ENCODE measurements at regions not wholly inside any gene's neighbourhood (a gene's known extent, or its start where the extent isn't known, plus 50 kb on each side); places are given as distances from the start of the nearest gene placed in this dataset.

DNA sequence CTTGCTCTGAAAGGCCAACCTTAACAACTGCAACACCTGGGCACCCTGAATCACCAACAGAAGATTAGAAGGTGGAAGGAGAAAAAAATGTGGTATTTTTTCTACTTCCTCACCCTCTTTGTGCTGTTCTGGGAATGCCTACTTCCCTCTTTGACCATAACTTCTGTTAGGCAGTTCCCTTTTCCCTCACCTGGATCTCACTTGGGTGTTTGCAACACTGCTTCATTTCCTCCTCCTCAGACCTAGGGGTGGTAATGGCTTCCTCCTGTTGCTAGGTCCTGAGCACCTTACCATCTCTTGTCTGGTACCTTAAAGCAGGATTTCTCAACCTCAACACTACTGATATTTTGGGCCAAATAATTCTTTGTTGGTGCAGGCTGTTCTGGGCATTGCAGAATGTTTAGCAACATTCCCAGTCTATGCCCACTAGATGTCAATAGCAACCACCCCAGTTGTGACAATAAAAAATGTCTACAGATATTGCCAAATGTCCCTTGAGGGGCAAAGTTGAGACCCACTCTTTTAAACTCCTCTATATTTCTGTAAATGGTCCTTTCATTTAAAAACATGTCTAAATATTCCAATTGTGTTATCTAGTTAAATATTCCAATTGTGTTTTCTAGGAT, 300.0 kb upstream of the VLDLR start:
- H3K4me1 ChIP-seq, result no peaks in the 10 kb centered on the region
- no peak overlapping the region for H3K4me3 ChIP-seq
- intact Hi-C loops (cut with DNase I; ENCODE audit: low total_unique reads), result no loop called here
- TF ChIP-seq, protein P1, sequence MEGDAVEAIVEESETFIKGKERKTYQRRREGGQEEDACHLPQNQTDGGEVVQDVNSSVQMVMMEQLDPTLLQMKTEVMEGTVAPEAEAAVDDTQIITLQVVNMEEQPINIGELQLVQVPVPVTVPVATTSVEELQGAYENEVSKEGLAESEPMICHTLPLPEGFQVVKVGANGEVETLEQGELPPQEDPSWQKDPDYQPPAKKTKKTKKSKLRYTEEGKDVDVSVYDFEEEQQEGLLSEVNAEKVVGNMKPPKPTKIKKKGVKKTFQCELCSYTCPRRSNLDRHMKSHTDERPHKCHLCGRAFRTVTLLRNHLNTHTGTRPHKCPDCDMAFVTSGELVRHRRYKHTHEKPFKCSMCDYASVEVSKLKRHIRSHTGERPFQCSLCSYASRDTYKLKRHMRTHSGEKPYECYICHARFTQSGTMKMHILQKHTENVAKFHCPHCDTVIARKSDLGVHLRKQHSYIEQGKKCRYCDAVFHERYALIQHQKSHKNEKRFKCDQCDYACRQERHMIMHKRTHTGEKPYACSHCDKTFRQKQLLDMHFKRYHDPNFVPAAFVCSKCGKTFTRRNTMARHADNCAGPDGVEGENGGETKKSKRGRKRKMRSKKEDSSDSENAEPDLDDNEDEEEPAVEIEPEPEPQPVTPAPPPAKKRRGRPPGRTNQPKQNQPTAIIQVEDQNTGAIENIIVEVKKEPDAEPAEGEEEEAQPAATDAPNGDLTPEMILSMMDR (IDR thresholded peaks at IDR 0.05), result peak; percentile 32 to 43
- H3K27ac ChIP-seq, result no peak overlapping the region
- no peaks in the 10 kb centered on the region for H3K36me3 ChIP-seq
- no peaks in the 10 kb centered on the region for H3K27me3 ChIP-seq
- no peak for DNase-seq
- no peaks in the 10 kb centered on the region for H3K9me3 ChIP-seq

DNA sequence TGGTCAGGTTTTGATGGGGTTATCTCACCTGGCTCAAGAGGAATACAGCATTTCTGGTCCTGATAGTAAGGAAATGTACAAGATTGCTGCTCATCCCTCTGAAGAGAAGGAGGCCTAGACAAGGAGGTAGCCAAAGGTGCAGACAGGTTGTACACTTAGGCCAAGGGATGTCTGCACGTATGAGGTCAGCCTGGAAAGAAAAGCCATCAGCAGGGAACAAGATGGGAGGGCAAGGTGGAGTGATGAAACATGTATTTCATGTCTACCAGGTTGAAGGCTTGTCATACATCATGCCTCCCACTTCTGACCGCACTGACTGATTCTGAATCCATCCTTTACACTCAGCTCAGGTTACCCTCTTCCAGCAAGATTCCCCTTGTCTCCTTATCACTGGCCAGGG, 296.8 kb upstream of the VLDLR start:
- Histone ChIP-seq H3K4me1 (no peaks in the 10 kb centered on the region), H3K4me3 (no peak overlapping the region), H3K9me3 (no peaks in the 10 kb centered on the region), H3K27me3 (no peaks in the 10 kb centered on the region), H3K27ac (no peak overlapping the region), H3K36me3 (no peaks in the 10 kb centered on the region)
- no peak for DNase-seq
- intact Hi-C loops (cut with DNase I; ENCODE audit: low total_unique reads), result no loop called here
- TF ChIP-seq, protein P1 (IDR thresholded peaks at IDR 0.05), result no peak

DNA sequence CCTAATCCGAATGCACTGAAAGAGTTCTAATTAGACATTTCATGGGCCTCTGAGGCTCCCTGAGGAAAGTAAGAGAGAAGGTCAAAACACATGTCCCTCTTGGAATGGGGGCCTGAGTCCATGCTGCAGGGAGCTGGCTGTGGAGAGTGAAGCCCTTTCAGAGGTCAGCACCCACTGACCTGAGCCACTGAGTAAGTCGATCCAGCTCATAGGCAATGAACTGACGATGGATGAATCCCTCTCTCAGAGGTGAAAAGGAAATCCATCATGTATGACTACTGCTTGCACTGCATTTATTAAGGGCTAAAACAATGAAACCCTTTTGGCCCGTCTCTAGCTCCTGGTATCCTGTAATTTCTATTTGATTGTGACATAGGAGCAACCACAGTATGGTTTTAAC, 288.9 kb upstream of the VLDLR start:
- H3K9me3 ChIP-seq, result no peaks in the 10 kb centered on the region
- TF ChIP-seq, protein P1 (IDR thresholded peaks at IDR 0.05), result no peak
- no peak overlapping the region for H3K27ac ChIP-seq
- intact Hi-C loops (cut with DNase I; ENCODE audit: low total_unique reads), result no loop called here
- no peak overlapping the region for H3K4me3 ChIP-seq
- DNase-seq, result no peak
- no peaks in the 10 kb centered on the region for H3K27me3 ChIP-seq
- no peaks in the 10 kb centered on the region for H3K36me3 ChIP-seq
- no peaks in the 10 kb centered on the region for H3K4me1 ChIP-seq

DNA sequence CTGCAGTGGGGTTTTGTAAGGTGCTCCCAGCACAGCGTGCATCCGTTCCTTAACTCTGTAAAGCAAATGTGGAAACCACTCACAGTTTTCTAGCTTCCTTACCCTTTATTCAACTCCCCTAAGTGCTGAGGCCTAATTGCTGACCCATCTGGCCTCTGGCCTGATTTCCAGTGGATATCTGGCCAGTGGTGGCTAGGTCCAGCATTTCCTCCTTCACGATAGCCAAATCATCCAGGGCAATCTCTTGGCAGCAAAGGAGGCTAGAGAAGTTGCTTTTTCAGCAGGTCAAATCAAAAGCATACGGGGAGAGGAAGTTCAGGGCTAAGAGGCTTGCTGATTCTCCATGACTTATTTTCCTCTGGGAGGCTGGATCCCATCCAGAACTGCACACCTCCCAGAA, 286.3 kb upstream of the VLDLR start:
- Histone ChIP-seq H3K4me1 (no peaks in the 10 kb centered on the region), H3K36me3 (no peaks in the 10 kb centered on the region), H3K4me3 (no peak overlapping the region), H3K27ac (no peak overlapping the region), H3K9me3 (no peaks in the 10 kb centered on the region), H3K27me3 (no peaks in the 10 kb centered on the region)
- intact Hi-C loops (cut with DNase I; ENCODE audit: low total_unique reads), result no loop called here
- TF ChIP-seq, protein P1 (IDR thresholded peaks at IDR 0.05), result no peak
- DNase-seq, result no peak

DNA sequence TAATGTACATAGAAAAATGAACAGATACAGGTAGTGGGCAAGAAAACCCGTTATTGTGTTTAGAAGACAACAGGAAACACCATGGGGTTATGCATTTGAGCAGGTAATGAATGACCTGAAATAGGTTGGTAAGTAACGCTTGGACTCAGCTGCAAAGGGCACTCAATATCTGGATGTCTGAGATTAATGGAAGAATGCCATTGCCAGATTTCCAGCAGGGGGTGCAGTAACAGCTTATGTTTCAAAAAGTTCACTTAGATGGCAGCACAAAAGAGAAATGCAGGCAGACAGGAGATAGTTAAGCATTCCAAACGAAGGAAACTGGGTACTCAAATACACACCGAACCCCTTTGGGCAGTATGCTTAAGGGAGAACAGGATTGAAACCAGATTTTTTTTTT, 285.5 kb upstream of the VLDLR start:
- Histone ChIP-seq H3K4me1 (no peaks in the 10 kb centered on the region), H3K27me3 (no peaks in the 10 kb centered on the region), H3K9me3 (no peaks in the 10 kb centered on the region), H3K36me3 (no peaks in the 10 kb centered on the region), H3K27ac (no peak overlapping the region), H3K4me3 (no peak overlapping the region)
- intact Hi-C loops (cut with DNase I; ENCODE audit: low total_unique reads), result no loop called here
- DNase-seq, result no peak
- TF ChIP-seq, protein P1 (IDR thresholded peaks at IDR 0.05), result no peak

DNA sequence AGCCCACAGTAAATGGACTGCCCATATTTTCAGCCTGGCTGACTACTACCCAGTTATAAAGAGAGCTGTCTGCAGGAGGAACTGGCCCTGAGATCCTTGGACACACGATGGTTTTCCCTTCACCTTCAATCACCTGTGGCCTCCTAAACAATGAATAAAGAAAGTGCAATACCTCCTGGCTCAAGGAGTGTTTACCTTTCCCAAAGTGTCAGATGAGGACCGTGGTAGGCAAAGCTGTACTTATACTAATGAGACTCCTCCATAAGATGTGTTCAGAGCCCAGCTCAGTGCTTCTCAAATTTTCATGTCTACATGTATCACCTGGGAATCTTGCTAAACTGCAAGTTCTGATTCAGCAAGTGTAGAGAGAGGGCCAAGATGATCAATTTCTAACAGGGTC, 284.5 kb upstream of the VLDLR start:
- no peaks in the 10 kb centered on the region for H3K9me3 ChIP-seq
- no peak overlapping the region for H3K27ac ChIP-seq
- no peaks in the 10 kb centered on the region for H3K4me1 ChIP-seq
- H3K36me3 ChIP-seq, result no peaks in the 10 kb centered on the region
- DNase-seq, result no peak
- no peaks in the 10 kb centered on the region for H3K27me3 ChIP-seq
- H3K4me3 ChIP-seq, result no peak overlapping the region
- TF ChIP-seq, protein P1 (IDR thresholded peaks at IDR 0.05), result no peak
- intact Hi-C loops (cut with DNase I; ENCODE audit: low total_unique reads), result no loop called here
